HG03066 (cell line): ENCODE measurements at regions not wholly inside any gene's neighbourhood (a gene's known extent, or its start where the extent isn't known, plus 50 kb on each side); places are given as distances from the start of the nearest gene placed in this dataset.
A peak's percentile ranks its signal among the peaks of the same experiment; 100 is the strongest.

ENCODE experiments used
- ATAC-seq: cut with Tn5 transposase; IDR thresholded peaks from one replicate; pipeline ENCODE4 v1.9.1; 2021; ENCODE audit warnings: low read depth; ENCODE audit not compliant: unreplicated experiment

- no peak for ATAC-seq
Observed at GRCh38 chr4:181498148-181498547, 745.1 kb upstream of the TENM3 start.

DNA sequence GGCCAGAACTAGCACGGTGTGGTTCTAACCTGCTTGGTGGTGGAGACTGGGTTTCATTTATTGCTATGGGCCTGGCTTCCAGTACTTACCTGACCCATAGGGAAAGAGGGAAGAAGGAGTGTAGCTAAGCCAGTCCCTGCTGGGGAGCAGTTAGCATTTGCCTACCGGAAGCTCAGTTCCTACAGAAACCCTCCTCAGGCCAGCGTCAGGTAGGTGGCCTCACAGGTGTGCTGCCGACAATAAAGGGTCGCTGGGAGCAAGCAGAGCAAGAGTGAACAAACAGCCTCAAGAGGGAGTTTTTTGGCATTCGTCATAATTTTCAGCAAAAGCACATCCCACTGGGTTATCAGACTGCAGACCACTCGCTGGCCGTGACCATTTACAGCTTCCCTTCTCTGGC is 740.6 kb upstream of the TENM3 start:
- ATAC-seq, result no peak

DNA sequence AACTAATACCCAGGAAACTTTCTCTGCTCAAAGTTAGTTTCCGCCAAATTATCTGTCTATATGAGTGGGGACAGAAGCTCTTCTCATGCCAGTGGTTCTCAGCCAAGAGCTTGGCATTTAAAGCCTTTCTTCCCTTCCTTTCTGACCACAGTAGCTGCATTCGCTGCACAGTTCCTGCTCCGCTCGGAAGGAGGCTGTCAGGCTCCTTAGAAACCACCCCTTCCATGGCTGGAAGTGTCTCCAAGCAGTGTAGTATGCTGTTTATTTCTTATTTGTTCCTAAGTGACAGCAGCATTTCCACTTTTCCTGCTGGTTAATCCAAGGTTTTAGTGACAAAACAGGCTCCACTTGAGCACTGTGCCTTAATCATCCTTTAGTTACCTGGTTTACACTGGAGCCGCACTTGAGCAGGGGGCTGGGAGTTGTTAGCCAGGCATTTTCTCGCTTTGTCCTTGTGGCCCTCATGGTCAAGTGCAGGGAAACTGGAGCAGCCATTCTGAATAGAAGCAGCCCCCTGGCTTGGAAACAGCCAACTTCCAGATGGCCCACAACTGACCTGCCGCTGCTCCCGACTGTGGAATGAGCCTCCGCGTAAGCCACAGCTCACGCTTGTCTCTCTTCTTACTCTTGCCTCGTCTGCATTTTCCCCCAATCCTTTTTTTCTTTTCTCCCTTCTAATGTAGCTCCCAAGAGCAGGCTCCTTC is 739.4 kb upstream of the TENM3 start:
- ATAC-seq, result no peak

GRCh38 chr4:181504924-181505323 is 738.3 kb upstream of the TENM3 start:
- ATAC-seq, result no peak

GRCh38 chr4:181507180-181507835 is 735.9 kb upstream of the TENM3 start:
- no peak for ATAC-seq

DNA sequence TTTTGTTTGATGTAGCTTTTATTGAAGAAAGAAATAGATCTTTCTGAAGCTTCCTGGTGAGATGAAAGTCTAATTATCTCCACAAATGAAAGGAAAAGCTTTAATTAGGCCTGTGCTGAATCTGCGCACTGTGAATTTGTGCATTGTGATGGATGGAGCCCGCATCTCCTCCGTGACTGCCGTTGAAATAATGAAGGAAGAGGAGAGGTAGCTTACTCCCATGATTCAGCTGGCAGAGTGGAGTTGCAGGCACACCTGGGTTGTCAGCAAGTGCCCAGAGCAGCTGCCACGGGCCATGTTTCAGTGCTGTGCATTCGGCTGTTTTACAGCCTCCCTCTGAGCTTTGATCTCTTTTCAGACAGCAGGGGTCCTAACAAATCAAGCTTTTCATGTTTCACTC is 735.3 kb upstream of the TENM3 start:
- no peak for ATAC-seq

- no peak for ATAC-seq
Observed at GRCh38 chr4:181508601-181509000, 734.6 kb upstream of the TENM3 start.

DNA sequence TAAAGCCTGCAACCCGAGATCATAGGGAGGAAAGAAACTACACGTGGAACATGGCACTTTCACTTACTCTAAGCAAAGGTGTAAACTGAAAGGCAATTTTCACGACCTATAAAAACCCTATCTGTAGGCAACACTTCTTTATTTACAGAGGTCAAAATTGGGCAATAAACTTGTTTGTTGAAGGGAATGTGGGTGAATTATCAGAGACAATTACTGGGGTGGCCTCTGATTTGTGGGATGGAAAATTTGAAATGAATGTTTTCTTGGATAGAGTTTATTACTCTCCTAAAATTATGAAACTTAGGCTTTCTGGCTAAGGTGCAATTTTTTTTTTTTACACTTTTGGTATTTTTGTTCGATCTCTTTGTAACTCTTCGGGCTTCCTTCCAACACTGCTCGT is 734.1 kb upstream of the TENM3 start:
- ATAC-seq, result no peak

DNA sequence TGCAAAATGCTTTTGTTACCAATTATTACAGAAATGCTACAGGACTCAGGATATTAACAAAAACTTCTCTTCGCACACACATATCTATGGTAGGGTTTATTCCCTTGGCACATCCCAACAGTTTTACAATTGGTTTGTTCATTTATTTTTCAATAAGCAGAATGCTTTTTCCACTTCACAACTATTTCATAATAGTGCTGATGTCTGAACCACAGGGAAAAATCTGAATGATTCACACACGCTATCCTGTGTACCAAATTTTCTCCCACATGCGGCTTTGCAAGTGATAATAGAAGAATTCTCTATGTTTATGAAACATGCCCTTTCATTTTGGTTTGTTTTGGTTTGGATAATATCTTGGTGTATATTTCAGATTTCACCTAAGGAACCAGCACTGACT is 725.7 kb upstream of the TENM3 start:
- no peak for ATAC-seq

GRCh38 chr4:181520790-181521189 is 722.4 kb upstream of the TENM3 start:
- ATAC-seq, result no peak

- no peak for ATAC-seq
Observed at GRCh38 chr4:181523973-181524372, 719.2 kb upstream of the TENM3 start.

DNA sequence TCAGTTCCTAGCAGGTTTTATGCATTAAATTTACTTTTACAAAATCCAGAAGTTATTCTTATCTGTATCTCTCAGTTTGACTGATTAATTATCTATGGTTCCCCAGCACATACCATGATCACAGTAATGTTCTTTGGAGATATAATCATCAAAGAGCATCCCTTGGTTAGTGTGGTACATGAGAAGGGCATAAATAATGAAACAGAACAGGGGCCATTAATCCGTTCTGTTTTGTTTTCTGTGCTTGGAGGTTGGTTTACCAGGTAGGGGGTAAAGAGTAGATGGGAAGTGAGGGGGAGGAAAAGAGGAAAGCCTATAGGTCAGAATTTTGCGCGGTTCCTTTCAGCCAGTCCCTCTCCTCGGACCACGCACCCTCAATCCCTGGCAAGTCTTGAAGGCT is 718.7 kb upstream of the TENM3 start:
- no peak for ATAC-seq

GRCh38 chr4:181525634-181526033 is 717.6 kb upstream of the TENM3 start:
- no peak for ATAC-seq

DNA sequence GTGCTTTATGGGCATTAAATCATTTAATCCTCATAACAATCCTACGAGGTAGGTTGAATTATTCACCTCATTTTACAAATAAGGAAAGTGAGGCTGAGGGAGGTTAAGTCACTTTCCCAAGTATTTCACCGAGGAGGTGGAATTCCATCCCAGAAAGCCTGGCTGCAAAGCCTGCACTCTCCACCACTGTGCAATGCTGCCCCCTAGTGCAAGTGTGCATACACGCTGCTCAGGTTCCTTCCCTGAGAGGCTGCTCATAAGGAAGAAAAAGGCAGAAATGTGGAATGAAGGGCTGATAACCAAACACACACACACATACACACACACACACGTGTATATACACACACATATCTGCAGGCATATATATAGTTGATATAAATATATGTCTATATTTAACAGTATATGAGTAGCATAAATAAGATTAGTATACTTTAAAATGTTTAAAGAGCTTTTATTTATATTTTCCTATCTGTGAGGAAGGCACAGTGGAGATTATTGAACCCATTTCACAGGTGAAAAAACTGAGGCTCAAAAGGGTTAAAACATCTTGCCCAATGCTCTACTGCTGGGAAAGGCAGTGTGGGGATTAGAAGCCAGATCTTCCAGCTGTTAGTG is 714.5 kb upstream of the TENM3 start:
- peak; percentile 60 for ATAC-seq

GRCh38 chr4:181529537-181529936 is 713.7 kb upstream of the TENM3 start:
- ATAC-seq, result no peak

- ATAC-seq, result no peak
Observed at GRCh38 chr4:181536196-181536746, 706.9 kb upstream of the TENM3 start.

DNA sequence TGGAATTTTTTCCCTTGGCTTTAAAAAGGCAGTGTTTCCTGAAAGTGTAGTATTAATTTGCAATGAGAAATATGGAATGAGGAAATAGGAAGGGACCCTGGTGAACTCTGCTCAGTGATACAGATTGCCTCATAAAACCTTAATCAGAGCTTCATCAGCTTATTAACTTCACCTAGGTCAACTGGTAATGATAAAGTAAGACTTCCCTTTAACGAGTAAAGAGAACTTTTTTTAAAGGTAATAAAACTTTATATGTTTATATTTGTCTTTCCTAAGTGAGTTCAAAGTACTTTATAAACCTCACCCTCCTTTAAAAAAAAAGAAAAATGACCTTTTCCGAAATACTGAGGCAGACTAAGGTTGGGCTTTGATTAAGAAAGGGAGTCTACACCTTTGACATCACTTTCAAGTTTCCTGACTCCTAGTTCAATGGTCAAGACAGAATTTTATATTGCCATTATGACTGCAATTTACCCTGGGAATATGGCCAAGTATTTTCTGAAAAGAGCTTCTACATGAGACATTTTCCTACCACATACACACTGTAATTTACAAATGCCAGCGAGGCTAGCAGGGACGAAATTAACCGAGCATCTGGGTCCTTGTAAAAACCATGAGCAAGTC is 706.3 kb upstream of the TENM3 start:
- ATAC-seq, result no peak

DNA sequence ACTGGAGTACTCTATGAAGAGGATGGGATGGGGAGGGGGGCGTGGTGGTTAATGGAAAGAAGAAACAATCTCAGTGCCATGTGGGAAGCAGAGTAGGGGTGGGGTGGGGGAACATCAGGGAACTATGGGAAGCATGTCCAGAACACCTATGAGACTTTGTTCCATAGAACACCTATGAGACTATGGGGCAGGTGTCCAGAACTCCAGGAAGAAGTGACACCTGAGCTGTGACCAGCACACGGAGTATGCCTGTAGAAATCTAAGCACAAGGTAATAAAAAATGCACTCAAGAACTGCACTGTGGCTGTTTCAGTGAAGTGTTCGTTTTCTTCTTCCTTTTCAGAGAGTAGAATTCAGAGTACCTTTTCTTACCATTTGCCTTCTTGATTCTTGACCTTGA is 704.8 kb upstream of the TENM3 start:
- no peak for ATAC-seq

- ATAC-seq, result no peak
Observed at GRCh38 chr4:181541396-181541795, 701.8 kb upstream of the TENM3 start.

DNA sequence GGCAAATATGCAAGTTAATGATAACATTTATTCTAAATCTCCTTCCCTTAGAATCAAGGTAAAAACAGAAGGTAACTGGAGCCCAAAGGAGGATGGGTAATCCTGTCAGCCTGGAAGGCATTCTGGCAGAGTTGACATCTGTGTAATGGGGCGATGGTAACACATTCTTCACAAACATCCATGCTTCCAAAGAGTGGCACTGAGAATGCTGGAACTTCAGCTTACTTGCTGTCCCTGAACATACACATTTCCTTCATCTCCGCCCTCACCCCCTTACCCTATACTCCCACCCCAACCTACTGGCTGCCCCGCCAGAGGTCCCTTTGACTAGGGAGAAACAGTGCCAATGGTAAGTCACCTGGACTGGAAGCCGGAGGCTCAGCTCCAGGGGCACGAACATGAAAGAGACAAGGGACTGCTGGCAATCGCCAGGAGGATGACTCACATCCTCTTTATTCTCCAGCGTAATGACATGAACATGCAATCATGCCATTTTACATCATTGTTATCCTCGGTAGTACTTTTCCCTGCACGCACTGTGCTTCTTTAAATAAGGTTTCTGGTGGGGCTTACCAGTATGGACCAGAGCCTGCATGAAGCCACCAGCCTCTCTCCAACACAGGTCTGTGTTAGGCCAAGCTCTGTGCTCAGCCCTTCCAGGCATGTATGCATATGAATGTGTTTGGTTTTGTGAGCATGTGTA is 694.2 kb upstream of the TENM3 start:
- ATAC-seq, result no peak
